Gastrocnemius medialis (tissue), 4 donors: ENCODE measurements at regions not wholly inside any gene's neighbourhood (a gene's known extent, or its start where the extent isn't known, plus 50 kb on each side); places are given as distances from the start of the nearest gene placed in this dataset.

ENCODE experiments used
- ATAC-seq, 2 donors: fragments of 150-250 bp; one replicate each; pipeline ENCODE4 v1.9.1; 2016
- DNase-seq, 2 donors: peaks; one replicate each; pipeline ENCODE4 v3.0.0-alpha.2; 2019
- H3K27ac ChIP-seq, 4 donors: fragments of 200-600 bp; sonication (generic); 1 replicate in 1 of 4; 2 replicates in 3 of 4; pipeline ENCODE4 v1.5.1; 2016 to 2018; ENCODE audit warnings: mild to moderate bottlenecking in 2 of 4, moderate library complexity in 1 of 4
- H3K27me3 ChIP-seq, 3 donors: fragments of 200-600 bp; sonication (generic) in 2 of 3; 1 replicate in 1 of 3; 2 replicates in 2 of 3; pipeline versions ENCODE4 v1.5.1 to v1.6.0; 2016 to 2019; ENCODE audit warnings: mild to moderate bottlenecking in 1 of 3, moderate library complexity in 1 of 3
- H3K36me3 ChIP-seq, 2 donors: fragments of 200-600 bp; sonication (generic) in 1 of 2; one replicate each; pipeline ENCODE4 v1.5.1; 2017 to 2018
- H3K4me1 ChIP-seq, 2 donors: fragments of 200-600 bp; sonication (generic) in 1 of 2; one replicate each; pipeline ENCODE4 v1.5.1; 2016 to 2017; ENCODE audit warnings: mild to moderate bottlenecking in 2 of 2
- H3K4me3 ChIP-seq, 4 donors: fragments of 200-600 bp; sonication (generic) in 3 of 4; 1 replicate in 1 of 4; 2 replicates in 3 of 4; pipeline ENCODE4 v1.5.1; 2016 to 2019; ENCODE audit warnings: mild to moderate bottlenecking in 2 of 4
- H3K9me3 ChIP-seq, 3 donors: fragments of 200-600 bp; sonication (generic) in 2 of 3; 1 replicate in 1 of 3; 2 replicates in 2 of 3; pipeline ENCODE4 v1.5.1; 2016 to 2019
- CTCF ChIP-seq, 5 experiments: fragments of 450-650 bp in 3 of 5; fragments of 200-600 bp in 2 of 5; sonication (generic) in 2 of 5; IDR thresholded peaks in 4 of 5; conservative IDR thresholded peaks in 1 of 5; 1 replicate in 4 of 5; 2 replicates in 1 of 5; pipeline ENCODE4 v1.5.1; 2016 to 2019; ENCODE audit warnings: antibody characterized with exemption in 5 of 5, mild to moderate bottlenecking in 3 of 5, moderate library complexity in 3 of 5
- POLR2A ChIP-seq, 2 donors: fragments of 450-650 bp; IDR thresholded peaks; one replicate each; pipeline ENCODE4 v1.6.1; 2017; ENCODE audit warnings: antibody characterized with exemption in 2 of 2, mild to moderate bottlenecking in 2 of 2, moderate library complexity in 2 of 2
- in situ Hi-C, 4 donors: fragments of 200-750 bp; cut with MboI; loops; one replicate each; pipeline versions ENCODE4 v1.15.0 to v1.8.0; 2017; ENCODE audit warnings: low sequenced_read_pairs in 4 of 4
- intact Hi-C: fragments of 100-400 bp; cut with DNase I; formaldehyde crosslinking; loops from one replicate; pipeline ENCODE4 v1.15.1; 2023; ENCODE audit warnings: low total_unique reads

- H3K27ac ChIP-seq, result no peak overlapping the region
- no peaks in the 10 kb centered on the region for H3K9me3 ChIP-seq
- DNase-seq (no peak), ATAC-seq (no peak)
- TF ChIP-seq POLR2A (IDR thresholded peaks at IDR 0.05) (no peak), CTCF (IDR thresholded peaks at IDR 0.05 in 4 of 5, conservative IDR thresholded peaks at IDR 0.05 in 1 of 5) (no peak)
- H3K36me3 ChIP-seq, result no peaks in the 10 kb centered on the region
- H3K4me3 ChIP-seq, result no peak overlapping the region
- intact Hi-C loops, result loop anchor here (10.0 kb wide), 1 partner anchor 815 kb away; no protein-coding TSS in a partner anchor
- no peaks in the 10 kb centered on the region for H3K27me3 ChIP-seq
- H3K4me1 ChIP-seq, result no peaks in the 10 kb centered on the region
- in situ Hi-C loops, result loop anchor here (5.0 to 25.0 kb wide), 4 partner anchors 198 to 345 kb away; no protein-coding TSS in a partner anchor
Measured at GRCh38 chr10:60439641-60440040, 50.0 kb upstream of the ANK3 start.
